CD4-positive, alpha-beta T cell treated with Interleukin-12 subunit alpha and Interleukin-12 subunit beta, for 1 hour (primary cell): ENCODE measurements at regions not wholly inside any gene's neighbourhood (a gene's known extent, or its start where the extent isn't known, plus 50 kb on each side); places are given as distances from the start of the nearest gene placed in this dataset.
"Not testable (repeated sequence)": the region's sequence is repeated elsewhere in the genome, so short reads cannot be mapped to it uniquely, and the experiment has no call there.

Source experiments
- DNase-seq: peaks from one replicate; pipeline ENCODE4 v3.0.0-alpha.2; 2020

GRCh38 chr6:134599079-134599478 is 281.2 kb upstream of the SGK1 start:
- no peak for DNase-seq

GRCh38 chr6:134596191-134596590 is 278.3 kb upstream of the SGK1 start:
- DNase-seq = no peak

DNA sequence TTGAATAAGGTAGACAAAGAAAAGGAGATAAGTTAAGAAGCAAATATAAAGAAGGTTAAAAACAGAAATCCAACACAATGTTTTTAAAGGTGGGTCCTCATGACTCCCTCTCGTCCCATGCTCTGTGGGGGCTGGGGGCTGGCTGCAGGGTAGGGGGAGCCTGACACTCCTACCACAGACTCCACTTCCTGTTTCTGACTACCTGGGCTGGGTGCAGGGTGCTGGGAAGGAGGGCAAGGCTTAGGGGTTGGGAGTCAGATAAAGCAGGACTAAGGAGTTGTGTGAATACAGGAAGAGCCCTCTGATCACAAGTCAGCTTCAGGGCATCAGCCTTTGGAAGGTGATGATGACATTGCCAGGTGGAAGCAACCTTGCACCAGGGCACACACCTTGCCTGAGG is 277.0 kb upstream of the SGK1 start:
- no peak for DNase-seq

DNA sequence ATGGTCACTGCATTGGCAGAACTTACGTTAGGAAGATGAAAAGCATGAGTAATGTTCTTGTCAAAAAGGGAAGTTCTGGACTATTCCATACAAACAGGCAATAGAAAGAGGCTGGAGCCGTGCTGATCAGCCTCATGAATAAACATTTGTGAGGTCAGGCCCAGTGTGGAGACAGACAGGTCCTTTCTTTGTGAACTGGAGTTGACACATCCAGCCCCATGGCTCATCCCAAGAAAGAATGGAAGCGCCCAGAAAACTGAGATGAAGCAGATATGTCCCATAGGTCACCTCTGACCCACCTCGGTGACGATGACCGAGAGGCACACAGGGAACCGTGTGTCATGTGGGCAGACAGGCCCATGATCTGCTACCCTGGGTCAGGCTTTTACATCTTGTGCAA is 276.0 kb upstream of the SGK1 start:
- no peak for DNase-seq

- no peak for DNase-seq
Measured at GRCh38 chr6:134593442-134593841, 275.5 kb upstream of the SGK1 start.

GRCh38 chr6:134593024-134593423 is 275.1 kb upstream of the SGK1 start:
- DNase-seq = no peak

DNA sequence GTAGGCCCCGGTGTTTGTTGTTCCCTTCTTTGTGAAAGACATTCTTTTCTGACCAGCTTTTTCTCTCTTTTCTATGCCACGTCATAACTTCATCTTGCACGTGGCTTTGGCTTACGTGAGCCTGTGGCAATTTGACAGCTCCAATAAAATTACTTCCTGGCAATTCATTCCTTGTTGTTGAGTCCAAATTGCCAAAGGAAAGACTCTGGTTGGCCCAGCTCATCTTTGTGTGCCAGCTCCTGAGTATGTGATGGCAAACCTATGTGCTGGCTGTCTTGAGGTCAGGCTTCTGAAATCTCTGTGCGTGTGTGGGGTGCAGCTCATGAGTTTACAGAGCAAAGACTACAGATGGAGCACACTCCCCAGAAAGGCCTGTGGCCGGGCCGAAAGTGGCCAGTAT is 272.5 kb upstream of the SGK1 start:
- DNase-seq = no peak

DNA sequence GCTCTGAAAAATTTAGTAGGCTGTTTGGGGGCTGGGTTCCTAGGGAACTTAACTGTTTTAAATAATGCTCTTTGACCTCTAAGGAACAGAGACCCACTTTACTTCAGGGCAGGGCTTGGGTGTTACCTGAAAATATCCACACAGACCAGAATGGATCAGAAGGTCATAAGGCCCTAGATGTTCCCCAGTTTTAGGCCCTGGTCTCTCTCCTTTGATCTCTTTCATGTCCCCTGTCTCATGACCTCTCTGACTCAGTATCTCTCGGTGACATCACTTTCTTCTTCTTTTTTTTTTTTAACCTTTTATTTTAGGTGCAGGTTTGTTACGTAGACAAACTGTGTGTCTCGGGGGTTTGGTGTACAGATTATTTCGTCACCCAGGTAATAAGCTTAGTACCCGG is 272.1 kb upstream of the SGK1 start:
- DNase-seq = no peak

- no peak for DNase-seq
Measured at GRCh38 chr6:134589512-134589911, 271.6 kb upstream of the SGK1 start.

DNA sequence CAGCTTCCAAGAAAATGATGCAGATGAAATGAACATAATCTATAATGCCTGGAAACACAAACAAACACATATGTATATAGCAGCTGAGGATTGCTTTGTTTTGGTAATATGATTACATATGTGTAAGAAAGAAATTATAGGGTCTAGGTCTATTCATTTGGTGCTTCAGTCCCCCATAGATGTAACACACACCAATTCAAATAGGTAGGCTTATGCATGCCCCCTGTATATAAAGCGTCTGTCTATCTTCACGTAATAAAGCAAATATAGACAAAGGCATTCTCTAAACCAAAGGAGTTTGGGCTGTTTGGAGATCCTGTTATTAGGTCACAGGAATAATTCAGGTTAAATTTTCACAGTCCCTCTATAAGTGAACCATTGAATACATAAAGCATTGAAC is 270.4 kb upstream of the SGK1 start:
- no peak for DNase-seq

GRCh38 chr6:134585517-134585873 is 267.6 kb upstream of the SGK1 start:
- DNase-seq = no peak

GRCh38 chr6:134584847-134585516 is 267.1 kb upstream of the SGK1 start:
- no peak for DNase-seq

DNA sequence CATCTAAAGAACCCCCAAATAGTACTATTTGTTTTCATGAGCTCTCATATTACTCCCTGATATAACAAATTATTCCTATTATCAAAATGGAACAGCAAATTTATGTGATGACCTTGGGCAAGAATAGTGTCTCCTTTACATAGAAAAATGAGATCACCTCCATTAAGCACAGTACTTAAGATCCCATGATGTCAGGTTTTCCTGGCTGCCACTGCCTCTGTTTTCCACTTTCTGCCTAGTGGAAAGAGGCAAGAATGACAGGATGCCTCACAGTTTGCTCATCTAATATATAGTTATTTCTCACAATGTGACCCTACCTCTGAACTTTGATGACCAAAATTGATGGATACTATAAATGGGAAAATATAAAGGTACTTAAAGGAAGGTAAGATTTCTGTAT is 260.1 kb upstream of the SGK1 start:
- DNase-seq = no peak

DNA sequence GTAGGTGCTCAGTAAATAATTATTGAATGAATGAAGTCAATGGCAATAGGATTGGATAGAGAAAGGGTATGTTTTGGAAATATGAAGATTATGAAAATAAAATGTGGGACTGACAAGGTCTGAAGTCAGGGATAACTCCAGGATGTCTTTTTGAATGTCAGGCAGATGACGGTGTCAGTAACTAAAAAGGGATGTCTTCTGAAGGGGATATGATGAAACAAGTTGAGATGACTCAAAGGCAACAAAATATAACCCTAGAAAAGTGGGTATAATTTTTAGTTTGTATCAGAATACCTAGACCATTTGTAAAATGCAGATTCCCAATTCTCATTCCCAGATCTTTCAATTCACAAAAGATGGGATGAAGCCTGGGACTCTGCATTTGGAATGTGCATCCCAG is 257.3 kb upstream of the SGK1 start:
- DNase-seq = no peak

- DNase-seq = no peak
Measured at GRCh38 chr6:134574491-134574890, 256.6 kb upstream of the SGK1 start.

DNA sequence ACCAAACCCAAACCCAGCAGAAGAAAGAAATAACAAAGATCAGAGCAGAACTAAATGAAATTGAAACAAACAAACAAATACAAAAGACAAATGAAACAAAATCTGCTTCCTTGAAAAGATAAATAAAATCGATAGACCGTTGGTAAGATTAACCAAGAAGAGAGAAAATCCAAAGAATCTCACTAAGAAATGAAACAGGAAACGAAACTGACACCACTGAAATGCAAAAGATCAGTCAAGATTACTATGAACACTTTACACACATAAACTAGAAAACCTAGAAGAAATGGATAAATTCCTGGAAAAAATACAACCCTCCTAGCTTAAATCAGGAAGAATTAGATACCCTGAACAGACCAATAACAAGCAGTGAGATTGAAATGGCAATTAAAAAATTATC is 252.1 kb upstream of the SGK1 start:
- DNase-seq = not testable (repeated sequence)

DNA sequence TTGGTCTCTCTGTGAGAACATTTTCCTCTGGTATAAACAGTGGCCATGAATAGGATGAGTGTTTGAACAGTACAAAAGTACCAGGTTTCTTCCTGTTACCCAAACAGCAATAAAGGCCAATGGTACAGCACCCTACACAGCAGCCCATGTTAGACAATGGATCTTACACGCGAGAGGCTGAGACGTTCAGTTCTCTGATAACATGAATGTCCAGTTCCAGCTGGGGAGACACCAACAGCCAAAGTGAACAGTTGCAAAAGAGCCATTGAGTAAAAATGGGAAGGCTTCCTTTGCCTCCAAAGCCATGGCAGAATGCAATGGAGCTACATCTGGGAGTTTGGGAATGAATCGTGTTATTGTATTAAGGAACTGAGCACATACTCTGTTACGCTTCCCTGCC is 246.8 kb upstream of the SGK1 start:
- no peak for DNase-seq

- no peak for DNase-seq
Measured at GRCh38 chr6:134560019-134560418, 242.1 kb upstream of the SGK1 start.

- no peak for DNase-seq
Measured at GRCh38 chr6:134557509-134557908, 239.6 kb upstream of the SGK1 start.

GRCh38 chr6:134555672-134556071 is 237.8 kb upstream of the SGK1 start:
- DNase-seq = no peak

GRCh38 chr6:134553936-134554335 is 236.0 kb upstream of the SGK1 start:
- no peak for DNase-seq

DNA sequence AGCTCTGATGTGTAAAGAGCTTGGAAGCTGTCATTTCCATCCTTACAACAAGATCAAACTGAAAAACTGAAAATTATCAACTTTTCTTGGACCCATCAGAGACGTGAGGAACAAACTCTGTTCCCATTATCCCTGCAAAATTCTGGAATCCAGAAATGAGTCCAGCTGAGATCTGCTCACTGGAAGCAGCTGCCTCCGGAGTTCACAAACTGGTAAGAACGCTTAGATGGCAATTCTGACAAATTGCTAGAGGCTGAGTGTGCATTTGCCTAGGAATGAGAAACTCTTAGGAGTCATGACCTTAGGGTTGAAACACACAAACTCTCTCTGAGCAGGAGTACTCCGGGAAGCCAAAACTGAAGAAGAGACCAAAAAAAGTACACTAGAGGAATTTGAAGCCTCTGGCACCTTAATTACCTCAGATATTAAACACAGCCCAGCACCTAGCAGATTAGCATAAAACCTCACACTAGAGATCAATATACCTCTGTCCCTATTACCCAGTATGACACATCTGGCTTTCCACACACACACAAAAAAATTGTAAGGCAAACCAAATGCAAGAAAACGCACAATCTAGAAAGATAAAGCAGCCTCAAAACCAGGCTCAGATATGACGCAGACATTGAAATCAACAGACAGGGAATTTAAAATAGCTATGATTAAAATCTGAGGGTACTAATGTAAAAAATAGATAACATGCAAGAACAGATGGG is 233.5 kb upstream of the SGK1 start:
- no peak for DNase-seq

DNA sequence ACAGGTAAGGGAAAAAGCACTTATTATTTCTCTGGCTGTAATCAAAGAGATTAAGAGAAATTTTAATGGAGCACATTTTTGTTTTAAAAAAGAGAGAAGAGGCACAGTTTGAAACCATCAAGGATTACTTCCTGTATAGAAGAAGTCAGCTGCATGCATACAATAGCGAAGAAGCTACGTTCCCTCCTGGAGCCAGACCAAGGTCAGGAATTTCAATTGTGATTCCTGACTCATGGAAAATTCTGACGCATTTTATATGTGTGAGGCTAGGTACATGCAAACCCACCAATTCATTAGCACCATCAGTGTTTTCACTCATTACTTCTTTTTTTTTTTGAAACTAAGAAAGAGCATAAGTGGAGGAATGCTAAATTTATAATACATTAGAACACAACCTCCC is 232.7 kb upstream of the SGK1 start:
- DNase-seq = no peak

GRCh38 chr6:134549854-134550253 is 231.9 kb upstream of the SGK1 start:
- DNase-seq = no peak
